Fibroblast of lung (primary cell): ENCODE measurements at regions not wholly inside any gene's neighbourhood (a gene's known extent, or its start where the extent isn't known, plus 50 kb on each side); places are given as distances from the start of the nearest gene placed in this dataset.
A peak's percentile ranks its signal among the peaks of the same experiment; 100 is the strongest.

ENCODE experiments used
- DNase-seq, 2 donors: peaks; one replicate each; pipeline versions ENCODE4 v3.0.0 to v3.0.0-alpha.2; 2010; ENCODE audit warnings: low read depth in 2 of 2
- H2AFZ ChIP-seq: 2 replicates; pipeline ENCODE4 v1.5.1; 2012; ENCODE audit warnings: low read length, control low read depth, inconsistent platforms
- H3K27ac ChIP-seq: 2 replicates; pipeline ENCODE4 v1.5.1; 2011; ENCODE audit warnings: low read length, control low read depth; ENCODE audit not compliant: insufficient read depth
- H3K27me3 ChIP-seq: 2 replicates; pipeline ENCODE4 v1.5.1; 2011; ENCODE audit warnings: mild to moderate bottlenecking, low read length; ENCODE audit not compliant: control insufficient read depth, insufficient read depth
- H3K36me3 ChIP-seq: 2 replicates; pipeline ENCODE4 v1.5.1; 2011; ENCODE audit warnings: low read length; ENCODE audit not compliant: control insufficient read depth, insufficient read depth
- H3K4me1 ChIP-seq: 2 replicates; pipeline ENCODE4 v1.5.1; 2011; ENCODE audit warnings: low read length; ENCODE audit not compliant: control insufficient read depth, insufficient read depth; ENCODE audit errors: extremely low read depth
- H3K4me2 ChIP-seq: 2 replicates; pipeline ENCODE4 v1.5.1; 2011; ENCODE audit warnings: low read length, control low read depth; ENCODE audit not compliant: insufficient read depth; ENCODE audit errors: extremely low read depth
- H3K4me3 ChIP-seq, 4 experiments: fragments of 200-600 bp in 1 of 4; sonication (generic) in 1 of 4; replicated peaks in 1 of 4; 2 replicates each; pipeline ENCODE4 v1.5.1; 2011 to 2016; ENCODE audit warnings: low read length in 4 of 4, low read depth in 3 of 4, mild to moderate bottlenecking in 3 of 4, control low read depth in 2 of 4, inconsistent platforms in 1 of 4, mixed read lengths in 1 of 4; ENCODE audit not compliant: insufficient read depth in 1 of 4; ENCODE audit errors: control extremely low read depth in 1 of 4
- H3K79me2 ChIP-seq: 2 replicates; pipeline ENCODE4 v1.5.1; 2012; ENCODE audit warnings: mild to moderate bottlenecking, low read length, inconsistent platforms; ENCODE audit not compliant: control insufficient read depth, insufficient read depth
- H3K9ac ChIP-seq: 2 replicates; pipeline ENCODE4 v1.5.1; 2011; ENCODE audit warnings: mild to moderate bottlenecking, low read length, control low read depth; ENCODE audit not compliant: insufficient read depth
- H3K9me3 ChIP-seq: 2 replicates; pipeline ENCODE4 v1.5.1; 2012; ENCODE audit warnings: low read depth, low read length; ENCODE audit not compliant: control insufficient read depth, insufficient read depth
- H4K20me1 ChIP-seq: 2 replicates; pipeline ENCODE4 v1.5.1; 2011; ENCODE audit warnings: low read length; ENCODE audit not compliant: control insufficient read depth, insufficient read depth; ENCODE audit errors: extremely low read depth
- EZH2 ChIP-seq: IDR thresholded peaks from 2 replicates; pipeline ENCODE4 v1.5.1; 2012; ENCODE audit warnings: low read length, control low read depth, mild to moderate bottlenecking; ENCODE audit errors: missing control alignments
- TF ChIP-seq, protein P1 (sequence below), 2 donors: IDR thresholded peaks in 1 of 2; conservative IDR thresholded peaks in 1 of 2; 1 replicate in 1 of 2; 2 replicates in 1 of 2; pipeline ENCODE4 v1.5.1; 2011 to 2012; ENCODE audit warnings: low read length in 2 of 2, control low read depth in 1 of 2, inconsistent platforms in 1 of 2, low read depth in 1 of 2, mild to moderate bottlenecking in 1 of 2

DNA sequence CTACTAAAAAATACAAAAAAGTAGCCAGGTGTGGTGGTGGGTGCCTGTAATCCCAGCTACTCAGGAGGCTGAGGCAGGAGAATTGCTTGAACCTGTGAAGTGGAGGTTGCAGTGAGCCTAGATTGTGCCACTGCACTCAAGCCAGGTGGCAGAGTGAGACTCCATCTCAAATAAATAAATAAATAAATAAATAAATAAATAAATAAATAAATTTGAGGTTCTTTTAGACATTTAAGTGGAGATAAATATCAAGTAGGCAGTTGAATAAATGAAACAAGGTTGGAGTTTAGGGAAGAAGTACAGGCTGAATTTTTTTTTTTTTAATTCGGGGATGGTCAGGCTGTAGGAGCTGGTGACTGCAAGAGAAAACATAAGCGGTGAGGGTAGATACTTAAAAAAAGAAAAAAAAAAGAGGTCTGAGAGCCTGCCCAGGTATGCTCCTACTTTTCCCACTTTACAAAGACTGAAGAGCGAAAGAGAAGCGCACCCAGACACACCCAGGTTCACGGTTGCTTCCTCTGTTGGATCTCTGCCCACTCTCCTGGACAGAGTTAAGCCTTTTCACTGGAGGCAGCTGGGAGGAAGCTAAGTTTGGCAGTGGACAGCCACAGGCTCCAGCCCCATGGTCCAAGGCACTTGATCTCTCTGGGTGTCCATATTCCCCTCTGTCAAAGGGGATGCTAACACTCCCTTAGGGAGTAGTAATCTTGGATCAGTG, 100.9 kb upstream of the PRDM1 start:
- no peaks in the 10 kb centered on the region for H3K79me2 ChIP-seq
- H3K36me3 ChIP-seq = no peaks in the 10 kb centered on the region
- no peaks in the 10 kb centered on the region for H3K9me3 ChIP-seq
- peak overlapping the region; percentile 60 for H2AFZ ChIP-seq
- peak overlapping the region; percentile 54 for H3K4me2 ChIP-seq
- H3K4me3 ChIP-seq = no peak overlapping the region
- TF ChIP-seq, protein P1, sequence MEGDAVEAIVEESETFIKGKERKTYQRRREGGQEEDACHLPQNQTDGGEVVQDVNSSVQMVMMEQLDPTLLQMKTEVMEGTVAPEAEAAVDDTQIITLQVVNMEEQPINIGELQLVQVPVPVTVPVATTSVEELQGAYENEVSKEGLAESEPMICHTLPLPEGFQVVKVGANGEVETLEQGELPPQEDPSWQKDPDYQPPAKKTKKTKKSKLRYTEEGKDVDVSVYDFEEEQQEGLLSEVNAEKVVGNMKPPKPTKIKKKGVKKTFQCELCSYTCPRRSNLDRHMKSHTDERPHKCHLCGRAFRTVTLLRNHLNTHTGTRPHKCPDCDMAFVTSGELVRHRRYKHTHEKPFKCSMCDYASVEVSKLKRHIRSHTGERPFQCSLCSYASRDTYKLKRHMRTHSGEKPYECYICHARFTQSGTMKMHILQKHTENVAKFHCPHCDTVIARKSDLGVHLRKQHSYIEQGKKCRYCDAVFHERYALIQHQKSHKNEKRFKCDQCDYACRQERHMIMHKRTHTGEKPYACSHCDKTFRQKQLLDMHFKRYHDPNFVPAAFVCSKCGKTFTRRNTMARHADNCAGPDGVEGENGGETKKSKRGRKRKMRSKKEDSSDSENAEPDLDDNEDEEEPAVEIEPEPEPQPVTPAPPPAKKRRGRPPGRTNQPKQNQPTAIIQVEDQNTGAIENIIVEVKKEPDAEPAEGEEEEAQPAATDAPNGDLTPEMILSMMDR (conservative IDR thresholded peaks at IDR 0.05 in 1 of 2, IDR thresholded peaks at IDR 0.05 in 1 of 2; ENCODE audit: low read depth in 1 of 2, low read length in 2 of 2) = no peak
- TF ChIP-seq EZH2 = no peak
- no peaks in the 10 kb centered on the region for H3K4me1 ChIP-seq
- no peak overlapping the region for H3K27ac ChIP-seq
- H3K27me3 ChIP-seq = no peaks in the 10 kb centered on the region
- no peaks in the 10 kb centered on the region for H4K20me1 ChIP-seq
- no peak overlapping the region for H3K9ac ChIP-seq
- peak in 1 of 2 donors; percentile 24 for DNase-seq

DNA sequence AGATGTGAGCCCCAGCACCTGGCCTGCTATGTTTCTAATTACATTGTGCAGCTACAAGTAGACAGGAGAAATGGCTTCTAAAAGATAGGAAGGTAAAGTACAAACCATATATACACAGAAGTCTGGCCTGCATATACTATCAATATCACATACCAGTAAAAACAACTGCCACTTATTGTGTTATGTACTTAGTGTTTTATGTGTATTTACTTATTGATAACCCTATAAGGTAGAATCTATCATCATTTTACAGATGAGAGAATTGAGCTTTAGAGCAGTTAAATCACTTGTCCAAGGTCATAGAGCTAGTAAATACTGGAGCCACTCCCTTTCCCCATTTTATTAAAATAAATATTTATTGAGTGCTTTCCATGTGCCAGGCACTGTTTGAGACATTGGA, 102.4 kb upstream of the PRDM1 start:
- H3K9me3 ChIP-seq = no peaks in the 10 kb centered on the region

DNA sequence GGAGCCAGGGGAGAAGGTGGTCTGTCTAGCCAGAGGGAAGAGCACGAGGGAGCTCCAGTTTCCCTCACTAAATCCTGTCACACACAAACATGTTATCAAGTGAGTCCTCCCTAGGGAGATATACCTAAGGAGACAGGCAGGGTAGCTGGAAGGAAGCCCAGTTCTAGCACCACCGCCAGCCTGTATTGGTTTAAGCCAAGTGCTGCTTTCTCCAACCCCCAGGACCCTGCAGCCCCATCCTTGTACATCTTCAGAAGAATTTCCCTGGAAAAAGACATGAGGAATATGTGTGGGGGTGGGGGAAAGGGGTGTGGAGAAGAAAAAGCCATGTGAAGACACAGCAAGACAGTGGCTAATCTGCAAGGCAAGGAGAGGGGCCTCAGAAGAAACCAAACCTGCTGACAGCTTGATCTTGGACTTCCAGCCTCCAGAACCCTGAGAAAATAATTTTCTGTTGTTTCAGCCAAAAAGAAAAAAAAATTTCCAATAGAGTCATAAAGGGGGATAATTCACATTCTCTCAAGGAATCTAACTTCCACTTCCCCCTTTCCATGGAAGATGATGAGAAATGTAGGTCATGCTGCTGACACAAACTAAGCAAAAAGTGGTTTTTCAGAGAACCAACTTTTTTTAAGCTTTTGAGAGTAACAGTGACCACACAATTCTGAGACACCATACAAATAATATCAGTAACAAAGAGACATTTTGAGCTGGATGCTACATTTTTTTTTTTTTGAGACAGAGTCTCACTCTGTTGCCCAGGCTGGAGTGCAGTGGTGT, 103.2 kb upstream of the PRDM1 start:
- Histone ChIP-seq H3K9ac (no peak overlapping the region), H2AFZ (no peak overlapping the region), H3K36me3 (no peaks in the 10 kb centered on the region), H3K27me3 (no peaks in the 10 kb centered on the region), H3K27ac (no peak overlapping the region), H3K4me3 (no peak overlapping the region), H3K9me3 (no peaks in the 10 kb centered on the region), H4K20me1 (no peaks in the 10 kb centered on the region), H3K4me2 (no peak overlapping the region), H3K79me2 (no peaks in the 10 kb centered on the region), H3K4me1 (no peaks in the 10 kb centered on the region)
- TF ChIP-seq EZH2 = no peak
- TF ChIP-seq, protein P1 (conservative IDR thresholded peaks at IDR 0.05 in 1 of 2, IDR thresholded peaks at IDR 0.05 in 1 of 2; ENCODE audit: low read depth in 1 of 2, low read length in 2 of 2) = no peak
- no peak for DNase-seq

More for the DNA sequence above, 102.4 kb upstream of the PRDM1 start:
- H3K9ac ChIP-seq = no peak overlapping the region
- no peak overlapping the region for H3K4me2 ChIP-seq
- H3K79me2 ChIP-seq = no peaks in the 10 kb centered on the region
- no peak overlapping the region for H2AFZ ChIP-seq
- H3K4me3 ChIP-seq = no peak overlapping the region
- no peaks in the 10 kb centered on the region for H3K27me3 ChIP-seq
- no peak overlapping the region for H3K27ac ChIP-seq
- TF ChIP-seq, protein P1 (conservative IDR thresholded peaks at IDR 0.05 in 1 of 2, IDR thresholded peaks at IDR 0.05 in 1 of 2; ENCODE audit: low read depth in 1 of 2, low read length in 2 of 2) = no peak
- no peak for TF ChIP-seq EZH2
- H4K20me1 ChIP-seq = no peaks in the 10 kb centered on the region
- no peaks in the 10 kb centered on the region for H3K36me3 ChIP-seq
- DNase-seq = no peak
- H3K4me1 ChIP-seq = no peaks in the 10 kb centered on the region
